GM20431 (cell line): ENCODE measurements at regions not wholly inside any gene's neighbourhood (a gene's known extent, or its start where the extent isn't known, plus 50 kb on each side); places are given as distances from the start of the nearest gene placed in this dataset.

ENCODE experiments used
- in situ Hi-C: fragments of 300-500 bp; cut with MseI, MboI; formaldehyde crosslinking; loops from one replicate; pipeline ENCODE4 v1.15.0; 2020; ENCODE audit warnings: low sequenced_read_pairs; ENCODE audit not compliant: unreplicated experiment

GRCh38 chr7:67777119-67777518, 780.5 kb downstream of the TYW1 start:
- in situ Hi-C loops: no loop called here

GRCh38 chr7:67781841-67782240, 785.2 kb downstream of the TYW1 start:
- in situ Hi-C loops: no loop called here

- in situ Hi-C loops: no loop called here
Measured at GRCh38 chr7:67786021-67786420, 789.4 kb downstream of the TYW1 start.

- in situ Hi-C loops: no loop called here
Measured at GRCh38 chr7:67788669-67789068, 792.0 kb downstream of the TYW1 start.

- in situ Hi-C loops: no loop called here
Measured at GRCh38 chr7:67791918-67792317, 795.3 kb downstream of the TYW1 start.

GRCh38 chr7:67794544-67794943, 797.9 kb downstream of the TYW1 start:
- in situ Hi-C loops: no loop called here

- in situ Hi-C loops: no loop called here
Measured at GRCh38 chr7:67803789-67804188, 807.2 kb downstream of the TYW1 start.

- in situ Hi-C loops: no loop called here
Measured at GRCh38 chr7:67805921-67806471, 809.4 kb downstream of the TYW1 start.

GRCh38 chr7:67807826-67808225, 811.2 kb downstream of the TYW1 start:
- in situ Hi-C loops: no loop called here

- in situ Hi-C loops: no loop called here
Measured at GRCh38 chr7:67809586-67809985, 813.0 kb downstream of the TYW1 start.

- in situ Hi-C loops: no loop called here
Measured at GRCh38 chr7:67813621-67814292, 817.1 kb downstream of the TYW1 start.

GRCh38 chr7:67817481-67817880, 820.8 kb downstream of the TYW1 start:
- in situ Hi-C loops: no loop called here

GRCh38 chr7:67821116-67821515, 824.5 kb downstream of the TYW1 start:
- in situ Hi-C loops: no loop called here

GRCh38 chr7:67823345-67823744, 826.7 kb downstream of the TYW1 start:
- in situ Hi-C loops: no loop called here

GRCh38 chr7:67825356-67825755, 828.7 kb downstream of the TYW1 start:
- in situ Hi-C loops: no loop called here

- in situ Hi-C loops: no loop called here
Measured at GRCh38 chr7:67841896-67842295, 845.3 kb downstream of the TYW1 start.

- in situ Hi-C loops: no loop called here
Measured at GRCh38 chr7:67842571-67842970, 845.9 kb downstream of the TYW1 start.

GRCh38 chr7:67843001-67843565, 846.5 kb downstream of the TYW1 start:
- in situ Hi-C loops: no loop called here

GRCh38 chr7:67843615-67844014, 847.0 kb downstream of the TYW1 start:
- in situ Hi-C loops: no loop called here

- in situ Hi-C loops: no loop called here
Measured at GRCh38 chr7:67847092-67847787, 850.6 kb downstream of the TYW1 start.
